ENCODE measurements at regions not wholly inside any gene's neighbourhood (a gene's known extent, or its start where the extent isn't known, plus 50 kb on each side); places are given as distances from the start of the nearest gene placed in this dataset.

DNA sequence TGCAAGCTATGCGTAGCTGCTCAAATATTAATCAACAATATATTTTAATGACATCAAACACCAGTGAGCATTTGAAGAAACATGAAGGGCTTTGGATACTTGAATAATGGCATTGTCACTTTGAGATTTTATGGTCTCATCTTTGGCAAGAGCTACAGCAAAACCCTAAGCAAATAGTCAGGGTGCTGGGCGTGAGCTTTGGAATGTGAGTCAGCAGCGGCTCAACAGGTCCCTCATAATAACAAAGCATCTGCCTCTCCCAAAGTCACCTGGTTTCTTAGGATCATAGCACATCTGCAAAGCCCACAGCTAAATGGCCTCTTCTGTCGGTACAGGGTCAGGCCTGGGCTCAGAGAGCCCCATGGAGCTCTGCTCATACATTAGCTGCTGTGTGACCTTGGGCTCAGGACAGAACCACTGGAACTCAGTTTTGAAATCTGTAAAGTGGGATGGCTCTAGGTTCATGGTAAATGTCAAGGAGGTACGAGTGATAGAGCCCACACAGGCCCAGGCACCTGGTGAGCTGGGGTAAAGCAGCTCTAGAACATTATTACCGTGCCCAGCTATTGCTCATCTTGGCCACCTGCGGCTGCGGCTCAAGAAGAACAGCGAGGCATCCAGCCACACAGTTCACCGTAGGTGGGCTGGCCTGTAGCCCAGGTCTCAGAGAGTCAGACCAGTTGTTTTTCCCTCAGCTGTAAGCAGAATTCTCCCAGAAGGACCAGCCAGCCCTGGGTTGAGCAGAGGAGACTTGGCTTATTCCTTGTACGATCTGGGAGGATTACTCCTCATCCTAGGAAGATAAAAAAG lies 544.5 kb upstream of the CDH11 start:
- no peak overlapping the region for H3K4me3 ChIP-seq (ENCODE audit: control insufficient read depth, low read depth, low read length)
- TF ChIP-seq, protein P1, sequence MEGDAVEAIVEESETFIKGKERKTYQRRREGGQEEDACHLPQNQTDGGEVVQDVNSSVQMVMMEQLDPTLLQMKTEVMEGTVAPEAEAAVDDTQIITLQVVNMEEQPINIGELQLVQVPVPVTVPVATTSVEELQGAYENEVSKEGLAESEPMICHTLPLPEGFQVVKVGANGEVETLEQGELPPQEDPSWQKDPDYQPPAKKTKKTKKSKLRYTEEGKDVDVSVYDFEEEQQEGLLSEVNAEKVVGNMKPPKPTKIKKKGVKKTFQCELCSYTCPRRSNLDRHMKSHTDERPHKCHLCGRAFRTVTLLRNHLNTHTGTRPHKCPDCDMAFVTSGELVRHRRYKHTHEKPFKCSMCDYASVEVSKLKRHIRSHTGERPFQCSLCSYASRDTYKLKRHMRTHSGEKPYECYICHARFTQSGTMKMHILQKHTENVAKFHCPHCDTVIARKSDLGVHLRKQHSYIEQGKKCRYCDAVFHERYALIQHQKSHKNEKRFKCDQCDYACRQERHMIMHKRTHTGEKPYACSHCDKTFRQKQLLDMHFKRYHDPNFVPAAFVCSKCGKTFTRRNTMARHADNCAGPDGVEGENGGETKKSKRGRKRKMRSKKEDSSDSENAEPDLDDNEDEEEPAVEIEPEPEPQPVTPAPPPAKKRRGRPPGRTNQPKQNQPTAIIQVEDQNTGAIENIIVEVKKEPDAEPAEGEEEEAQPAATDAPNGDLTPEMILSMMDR (IDR thresholded peaks at IDR 0.05; ENCODE audit: control insufficient read depth, insufficient read depth, low read depth, low read length, missing control alignments) = no peak
- no peak for DNase-seq (ENCODE audit: low read depth)

DNA sequence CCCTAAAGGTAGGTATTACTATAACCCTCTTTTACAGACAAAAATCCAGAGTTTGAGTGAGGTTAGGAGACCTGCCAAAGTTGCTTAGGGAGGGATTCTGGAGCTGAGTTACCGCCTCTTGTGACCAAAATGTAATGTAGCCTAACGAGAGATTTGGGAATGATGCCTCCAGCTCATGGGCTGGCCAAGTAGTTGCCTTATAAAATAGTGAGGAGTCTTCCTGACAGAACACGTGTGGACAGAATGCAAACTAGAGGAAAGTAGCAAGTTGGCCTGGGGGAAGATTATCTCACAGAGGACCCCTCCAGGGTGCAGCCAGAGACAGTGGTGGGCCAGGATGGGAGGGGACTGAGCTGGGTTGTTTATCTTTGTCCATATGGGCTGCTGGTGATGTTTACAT lies 543.7 kb upstream of the CDH11 start:
- no peak for DNase-seq (ENCODE audit: low read depth)
- H3K4me3 ChIP-seq (ENCODE audit: control insufficient read depth, low read depth, low read length) = no peak overlapping the region
- TF ChIP-seq, protein P1 (IDR thresholded peaks at IDR 0.05; ENCODE audit: control insufficient read depth, insufficient read depth, low read depth, low read length, missing control alignments) = no peak

DNA sequence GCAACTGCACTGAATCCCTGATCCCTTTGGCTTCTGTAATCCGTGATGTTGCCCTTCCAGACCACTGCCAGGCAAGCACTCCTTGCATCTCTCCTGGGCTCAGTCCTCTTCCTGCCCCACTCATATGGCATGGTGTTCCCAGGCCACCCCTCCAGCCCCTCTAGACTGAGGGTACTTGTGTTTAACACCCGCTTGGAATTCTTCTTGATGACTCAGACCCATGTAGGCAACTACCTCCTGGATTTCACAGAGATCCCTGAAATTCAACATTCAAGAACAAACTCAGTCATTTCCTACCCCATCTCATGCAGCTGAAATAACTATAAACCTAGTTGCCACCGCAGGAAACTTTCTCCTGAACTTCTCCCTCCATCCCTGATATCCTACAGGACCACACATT lies 541.9 kb upstream of the CDH11 start:
- DNase-seq (ENCODE audit: low read depth) = no peak
- H3K4me3 ChIP-seq (ENCODE audit: control insufficient read depth, low read depth, low read length) = no peak overlapping the region
- TF ChIP-seq, protein P1 (IDR thresholded peaks at IDR 0.05; ENCODE audit: control insufficient read depth, insufficient read depth, low read depth, low read length, missing control alignments) = no peak

DNA sequence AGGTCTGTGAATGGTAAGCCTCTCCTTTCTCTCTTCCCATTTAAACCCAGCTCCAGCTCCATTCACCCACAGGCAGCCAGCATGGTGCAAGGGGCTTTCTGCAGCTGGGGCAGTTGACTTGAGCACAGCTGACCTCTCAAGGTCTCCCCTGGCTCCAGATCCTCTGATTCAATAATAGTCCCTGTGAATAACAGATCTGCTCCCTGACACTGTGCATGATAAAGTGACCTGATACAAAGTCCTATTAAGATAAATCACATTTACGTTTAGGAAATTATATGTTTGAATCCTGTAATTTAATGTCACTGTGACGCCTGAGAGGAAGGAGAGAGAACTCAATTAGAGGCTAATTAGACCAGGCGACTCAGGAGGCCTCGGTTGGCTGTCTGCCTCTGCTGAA lies 540.4 kb upstream of the CDH11 start:
- no peak for DNase-seq (ENCODE audit: low read depth)
- TF ChIP-seq, protein P1 (IDR thresholded peaks at IDR 0.05; ENCODE audit: control insufficient read depth, insufficient read depth, low read depth, low read length, missing control alignments) = no peak
- no peak overlapping the region for H3K4me3 ChIP-seq (ENCODE audit: control insufficient read depth, low read depth, low read length)

DNA sequence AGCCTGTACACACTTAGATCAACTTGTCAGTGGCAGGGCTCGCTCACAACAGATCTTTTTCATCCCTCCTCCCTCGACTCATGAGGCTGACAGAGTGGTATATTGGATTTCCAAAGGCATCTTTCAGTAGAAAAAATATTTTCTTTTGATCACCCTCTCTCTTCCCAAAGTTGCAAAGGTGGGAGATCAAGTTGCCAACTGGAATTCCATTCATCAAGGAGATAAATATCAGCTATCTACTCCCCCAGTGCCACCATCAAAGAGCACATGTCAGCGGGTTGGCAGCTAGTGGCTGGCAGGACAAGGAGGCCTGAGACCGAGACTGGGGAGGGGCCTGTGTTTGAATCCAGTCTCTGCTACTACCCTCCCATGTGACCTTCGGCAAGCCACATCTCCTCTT lies 539.7 kb upstream of the CDH11 start:
- no peak overlapping the region for H3K4me3 ChIP-seq (ENCODE audit: control insufficient read depth, low read depth, low read length)
- TF ChIP-seq, protein P1 (IDR thresholded peaks at IDR 0.05; ENCODE audit: control insufficient read depth, insufficient read depth, low read depth, low read length, missing control alignments) = no peak
- DNase-seq (ENCODE audit: low read depth) = no peak

DNA sequence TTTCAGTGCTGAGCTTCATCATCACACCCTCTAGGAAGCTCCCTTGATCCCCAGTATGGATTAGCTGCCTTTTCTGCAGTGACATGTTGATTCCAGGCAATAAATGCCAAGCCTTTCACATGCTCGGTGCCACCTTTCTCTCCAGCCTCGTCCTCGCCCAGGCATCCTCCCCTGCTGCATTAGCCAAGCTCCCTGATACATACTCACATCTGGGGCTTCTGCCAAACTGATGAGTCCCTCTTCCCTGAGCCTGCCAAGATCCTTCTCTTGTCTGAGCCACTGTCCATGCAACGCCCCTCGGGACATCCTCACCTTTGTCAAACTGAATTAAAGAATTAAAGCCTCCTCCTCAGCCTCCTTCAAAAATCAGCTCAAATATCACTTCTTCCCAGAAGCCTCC lies 538.5 kb upstream of the CDH11 start:
- TF ChIP-seq, protein P1 (IDR thresholded peaks at IDR 0.05; ENCODE audit: control insufficient read depth, insufficient read depth, low read depth, low read length, missing control alignments) = no peak
- DNase-seq (ENCODE audit: low read depth) = no peak
- H3K4me3 ChIP-seq (ENCODE audit: control insufficient read depth, low read depth, low read length) = no peak overlapping the region

Data from AG09309 (cell line).